Caki2 (cell line): ENCODE measurements at regions not wholly inside any gene's neighbourhood (a gene's known extent, or its start where the extent isn't known, plus 50 kb on each side); places are given as distances from the start of the nearest gene placed in this dataset.

Source experiments
- DNase-seq: peaks from one replicate; pipeline ENCODE4 v3.0.0-alpha.2; 2015; ENCODE audit warnings: low read depth
- in situ Hi-C: cut with HindIII; loops from 2 replicates; pipeline ENCODE4 v1.10.0; 2016; ENCODE audit warnings: low sequenced_read_pairs, low pct_unique_long_range_greater_than_20kb, mixed read lengths

- in situ Hi-C loops: no loop called here
- no peak for DNase-seq
Observed at GRCh38 chr2:226339616-226340015, 460.0 kb downstream of the IRS1 start.

- in situ Hi-C loops: no loop called here
- DNase-seq: no peak
Observed at GRCh38 chr2:226338825-226339224, 460.8 kb downstream of the IRS1 start.

- in situ Hi-C loops: no loop called here
- DNase-seq: no peak
Observed at GRCh38 chr2:226337941-226338600, 461.5 kb downstream of the IRS1 start.

- in situ Hi-C loops: no loop called here
Observed at GRCh38 chr2:226336283-226336682, 463.3 kb downstream of the IRS1 start.

GRCh38 chr2:226334981-226335720 is 464.5 kb downstream of the IRS1 start:
- DNase-seq: no peak
- in situ Hi-C loops: no loop called here

More at GRCh38 chr2:226336283-226336682, 463.3 kb downstream of the IRS1 start:
- DNase-seq: no peak

GRCh38 chr2:226333388-226333787 is 466.2 kb downstream of the IRS1 start:
- DNase-seq: no peak
- in situ Hi-C loops: no loop called here

GRCh38 chr2:226330206-226330605 is 469.4 kb downstream of the IRS1 start:
- in situ Hi-C loops: no loop called here
- no peak for DNase-seq

- DNase-seq: no peak
- in situ Hi-C loops: no loop called here
Observed at GRCh38 chr2:226329180-226329579, 470.4 kb downstream of the IRS1 start.

- in situ Hi-C loops: no loop called here
- no peak for DNase-seq
Observed at GRCh38 chr2:226327830-226328229, 471.8 kb downstream of the IRS1 start.

- DNase-seq: no peak
Observed at GRCh38 chr2:226325526-226325925, 474.1 kb downstream of the IRS1 start.

GRCh38 chr2:226320076-226320948 is 479.3 kb downstream of the IRS1 start:
- in situ Hi-C loops: no loop called here
- DNase-seq: no peak

More at GRCh38 chr2:226325526-226325925, 474.1 kb downstream of the IRS1 start:
- in situ Hi-C loops: no loop called here

- in situ Hi-C loops: no loop called here
Observed at GRCh38 chr2:226317970-226318369, 481.6 kb downstream of the IRS1 start.

GRCh38 chr2:226313060-226313459 is 486.6 kb downstream of the IRS1 start:
- in situ Hi-C loops: no loop called here
- no peak for DNase-seq

More at GRCh38 chr2:226317970-226318369, 481.6 kb downstream of the IRS1 start:
- no peak for DNase-seq

GRCh38 chr2:226312155-226312554 is 487.5 kb downstream of the IRS1 start:
- DNase-seq: no peak

GRCh38 chr2:226310146-226310545 is 489.5 kb downstream of the IRS1 start:
- in situ Hi-C loops: no loop called here
- DNase-seq: no peak

More at GRCh38 chr2:226312155-226312554, 487.5 kb downstream of the IRS1 start:
- in situ Hi-C loops: no loop called here

- no peak for DNase-seq
- in situ Hi-C loops: no loop called here
Observed at GRCh38 chr2:226308986-226309385, 490.6 kb downstream of the IRS1 start.

- in situ Hi-C loops: no loop called here
- no peak for DNase-seq
Observed at GRCh38 chr2:226308323-226308680, 491.3 kb downstream of the IRS1 start.

GRCh38 chr2:226307487-226308322 is 491.9 kb downstream of the IRS1 start:
- DNase-seq: no peak
- in situ Hi-C loops: no loop called here
